Aorta (tissue), 5 donors: ENCODE measurements at regions not wholly inside any gene's neighbourhood (a gene's known extent, or its start where the extent isn't known, plus 50 kb on each side); places are given as distances from the start of the nearest gene placed in this dataset.
A peak's percentile ranks its signal among the peaks of the same experiment; 100 is the strongest.
"Not testable (repeated sequence)": the region's sequence is repeated elsewhere in the genome, so short reads cannot be mapped to it uniquely, and the experiment has no call there.

Experiments used
- ATAC-seq: fragments of 200-7000 bp; cut with Tn5 transposase; one replicate; pipeline ENCODE4 v1.9.1; 2022; ENCODE audit warnings: moderate library complexity; ENCODE audit not compliant: low FRiP score
- DNase-seq, 2 donors: peaks; one replicate each; pipeline ENCODE4 v3.0.0-alpha.2; 2020
- H3K27ac ChIP-seq, 2 donors: one replicate each; pipeline ENCODE4 v1.5.1; 2013; ENCODE audit warnings: low read length in 2 of 2, mild to moderate bottlenecking in 2 of 2, moderate library complexity in 2 of 2, control low read depth in 1 of 2, inconsistent platforms in 1 of 2, low read depth in 1 of 2
- H3K27me3 ChIP-seq, 2 donors: one replicate each; pipeline ENCODE4 v1.6.1; 2013; ENCODE audit warnings: control low read depth in 1 of 2, low read length in 1 of 2, mild to moderate bottlenecking in 1 of 2, moderate library complexity in 1 of 2; ENCODE audit not compliant: insufficient read depth in 2 of 2, control insufficient read depth in 1 of 2
- H3K36me3 ChIP-seq, 2 donors: one replicate each; pipeline ENCODE4 v1.6.1; 2013; ENCODE audit warnings: control low read depth in 1 of 2, low read length in 1 of 2, mild to moderate bottlenecking in 1 of 2; ENCODE audit not compliant: insufficient read depth in 2 of 2, control insufficient read depth in 1 of 2
- H3K4me1 ChIP-seq, 2 donors: one replicate each; pipeline ENCODE4 v1.6.1; 2013; ENCODE audit warnings: low read length in 2 of 2, control low read depth in 1 of 2, mild to moderate bottlenecking in 1 of 2, moderate library complexity in 1 of 2; ENCODE audit not compliant: insufficient read depth in 2 of 2, control insufficient read depth in 1 of 2
- H3K4me3 ChIP-seq, 2 donors: one replicate each; pipeline ENCODE4 v1.5.1; 2013; ENCODE audit warnings: low read length in 2 of 2, control low read depth in 1 of 2, mild to moderate bottlenecking in 1 of 2
- H3K9me3 ChIP-seq: one replicate; pipeline ENCODE4 v1.6.1; 2013; ENCODE audit warnings: mild to moderate bottlenecking, low read length; ENCODE audit not compliant: control insufficient read depth
- WGBS, 2 donors: extraction: QIAGEN DNeasy Blood & Tissue Kit; methylation state at CpG; one replicate each; pipeline ENCODE4 v1.1.7; 2013; 5-methylcytosine and 5-hydroxymethylcytosine counted together
- intact Hi-C, 2 donors: fragments of 100-400 bp; cut with DNase I; formaldehyde crosslinking; loops; one replicate each; pipeline versions ENCODE4 v1.14.2 to v1.15.0; 2022
- donor health status: healthy with polysubstance abuse.
- donor health status: Bipolar disorder and iron deficiency.
- donor health status: DM: no; HTN: no; CAD: no.
- donor health status: DM: no; HTN: no; CAD: no.
- donor health status: DM: yes; HTN: yes; CAD: no.

DNA sequence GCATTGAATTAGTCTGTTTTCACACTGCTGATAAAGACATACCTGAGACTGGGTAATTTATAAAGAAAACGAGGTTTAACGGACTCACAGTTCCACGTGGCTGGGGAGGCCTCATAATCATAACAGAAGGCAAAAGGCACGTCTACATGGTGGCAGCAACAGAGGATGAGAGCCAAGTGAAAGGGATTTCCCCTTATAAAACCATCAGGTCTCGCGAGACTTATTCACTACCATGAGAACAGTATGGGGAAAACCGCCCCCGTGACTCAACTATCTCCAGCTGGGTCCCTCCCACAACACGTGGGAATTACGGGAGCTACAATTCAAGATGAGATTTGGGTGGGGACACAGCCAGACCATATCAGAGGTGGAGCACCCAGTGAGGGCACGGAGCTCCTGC, 442.0 kb upstream of the MYT1L start:
- H3K36me3 ChIP-seq, H3K27me3 ChIP-seq, intact Hi-C loops, ATAC-seq, DNase-seq, H3K4me3 ChIP-seq, H3K27ac ChIP-seq, H3K9me3 ChIP-seq, H3K4me1 ChIP-seq: not testable (repeated sequence)
- 83 to 86% methylated on average over 11 of the region's 11 CpGs for WGBS, 2 donors

DNA sequence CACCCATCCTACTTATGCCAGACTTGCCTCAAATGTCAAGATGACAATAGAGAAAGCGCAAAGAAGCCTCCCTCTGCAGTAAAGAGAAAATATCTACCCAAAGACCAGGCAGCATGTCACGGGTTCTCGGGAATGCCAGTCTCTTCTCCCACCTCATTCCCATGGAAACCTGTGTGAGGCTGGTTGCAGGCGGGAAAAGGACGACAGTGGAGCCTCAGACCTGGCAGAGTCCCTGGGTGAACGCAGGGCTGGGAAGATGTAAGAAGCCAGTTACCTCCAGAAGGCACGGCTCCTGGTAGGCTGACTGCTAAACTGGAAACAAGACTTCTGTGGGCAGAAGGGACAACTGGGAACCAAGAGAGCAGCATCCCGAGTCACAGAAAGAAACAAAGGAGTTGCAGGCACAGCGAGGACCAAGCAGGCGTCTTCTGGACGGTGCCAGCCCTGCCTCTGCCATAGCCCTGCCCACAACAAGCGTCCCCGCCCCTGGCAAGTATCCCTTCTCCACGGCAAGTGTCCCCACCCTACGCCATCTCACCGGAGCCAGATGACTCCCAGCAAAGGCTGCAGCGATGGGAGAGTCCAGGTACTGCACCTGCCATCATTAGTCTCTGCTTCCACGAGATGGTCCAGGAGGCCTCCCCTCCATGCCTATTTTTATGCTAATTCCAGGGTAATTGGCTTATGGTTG, 440.8 kb upstream of the MYT1L start:
- no peak for ATAC-seq
- intact Hi-C loops = no loop called here
- Histone ChIP-seq H3K4me1 (no peaks in the 10 kb centered on the region), H3K9me3 (no peaks in the 10 kb centered on the region), H3K4me3 (no peak overlapping the region), H3K27me3 (no peaks in the 10 kb centered on the region), H3K27ac (no peak overlapping the region), H3K36me3 (no peaks in the 10 kb centered on the region)
- no peak for DNase-seq
- WGBS, 2 donors = 86 to 88% methylated on average over 18 of the region's 18 CpGs

DNA sequence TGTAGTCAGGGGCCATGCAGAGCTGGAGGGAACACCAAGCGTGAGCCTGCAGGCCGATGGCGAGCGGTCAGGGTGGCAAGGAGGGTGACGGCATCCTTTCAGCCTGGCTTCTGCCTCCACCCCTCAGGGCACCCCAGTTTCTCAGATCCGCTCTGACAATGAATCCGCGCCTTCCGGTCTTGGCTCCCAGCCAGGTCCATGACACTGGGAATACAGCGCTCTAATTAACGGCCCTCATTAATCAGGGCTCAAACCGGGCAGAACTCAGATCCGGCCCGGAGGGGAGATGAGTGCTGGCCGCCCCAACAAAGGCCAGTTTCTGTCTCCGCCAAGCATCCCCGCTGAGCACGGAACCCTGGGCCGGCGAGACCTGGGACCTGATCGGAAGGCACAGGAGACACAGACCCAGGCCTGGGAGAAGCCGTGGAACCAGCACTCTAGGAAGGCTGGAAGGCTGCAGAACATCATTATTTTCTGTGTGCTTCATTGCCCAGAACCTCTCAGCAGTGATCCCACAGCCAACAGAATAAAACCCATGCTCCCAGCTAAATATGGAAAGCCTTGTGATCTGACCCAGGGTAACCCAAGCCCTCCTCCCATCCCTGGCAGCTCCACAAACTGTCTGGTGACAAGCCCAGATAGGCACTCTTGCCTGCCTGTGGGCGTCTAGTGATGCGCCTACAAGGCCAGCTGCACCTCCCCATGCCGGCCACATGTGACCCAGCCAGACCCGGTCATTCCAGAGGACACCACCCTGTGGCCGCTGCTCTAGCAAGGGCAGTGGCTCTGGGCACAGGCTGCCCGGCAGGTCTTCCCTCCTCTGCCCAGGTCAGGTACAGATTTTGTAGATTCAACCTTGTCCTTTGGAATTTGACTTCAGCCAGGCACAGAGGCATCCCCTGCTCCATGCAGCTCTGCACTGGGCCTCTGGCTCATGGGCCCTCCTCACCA, 438.7 kb upstream of the MYT1L start:
- no peak overlapping the region for H3K27ac ChIP-seq
- no peaks in the 10 kb centered on the region for H3K27me3 ChIP-seq
- 31 to 37% methylated on average over 27 to 28 of the region's 28 CpGs for WGBS, 2 donors
- intact Hi-C loops = no loop called here
- H3K36me3 ChIP-seq = no peaks in the 10 kb centered on the region
- H3K4me1 ChIP-seq = no peaks in the 10 kb centered on the region
- H3K4me3 ChIP-seq = no peak overlapping the region
- H3K9me3 ChIP-seq = no peaks in the 10 kb centered on the region
- no peak for DNase-seq
- ATAC-seq = peak; percentile 69

- no peak for DNase-seq
- H3K36me3 ChIP-seq = no peaks in the 10 kb centered on the region
- WGBS, 2 donors = 96 to 97% methylated on average over 5 of the region's 6 CpGs
These were observed 437.4 kb upstream of the MYT1L start for GRCh38 chr2:2768476-2768875.

GRCh38 chr2:2767837-2768236, 436.8 kb upstream of the MYT1L start:
- Histone ChIP-seq H3K27ac (no peak overlapping the region), H3K36me3 (no peaks in the 10 kb centered on the region), H3K9me3 (no peaks in the 10 kb centered on the region), H3K27me3 (no peaks in the 10 kb centered on the region), H3K4me3 (no peak overlapping the region), H3K4me1 (no peaks in the 10 kb centered on the region)
- DNase-seq = no peak
- WGBS, 2 donors = 80% methylated on average over 9 of the region's 9 CpGs
- intact Hi-C loops = no loop called here
- no peak for ATAC-seq

More at GRCh38 chr2:2768476-2768875, 437.4 kb upstream of the MYT1L start:
- Histone ChIP-seq H3K27ac (no peak overlapping the region), H3K9me3 (no peaks in the 10 kb centered on the region), H3K4me3 (no peak overlapping the region), H3K27me3 (no peaks in the 10 kb centered on the region), H3K4me1 (no peaks in the 10 kb centered on the region)
- intact Hi-C loops = no loop called here
- ATAC-seq = no peak

DNA sequence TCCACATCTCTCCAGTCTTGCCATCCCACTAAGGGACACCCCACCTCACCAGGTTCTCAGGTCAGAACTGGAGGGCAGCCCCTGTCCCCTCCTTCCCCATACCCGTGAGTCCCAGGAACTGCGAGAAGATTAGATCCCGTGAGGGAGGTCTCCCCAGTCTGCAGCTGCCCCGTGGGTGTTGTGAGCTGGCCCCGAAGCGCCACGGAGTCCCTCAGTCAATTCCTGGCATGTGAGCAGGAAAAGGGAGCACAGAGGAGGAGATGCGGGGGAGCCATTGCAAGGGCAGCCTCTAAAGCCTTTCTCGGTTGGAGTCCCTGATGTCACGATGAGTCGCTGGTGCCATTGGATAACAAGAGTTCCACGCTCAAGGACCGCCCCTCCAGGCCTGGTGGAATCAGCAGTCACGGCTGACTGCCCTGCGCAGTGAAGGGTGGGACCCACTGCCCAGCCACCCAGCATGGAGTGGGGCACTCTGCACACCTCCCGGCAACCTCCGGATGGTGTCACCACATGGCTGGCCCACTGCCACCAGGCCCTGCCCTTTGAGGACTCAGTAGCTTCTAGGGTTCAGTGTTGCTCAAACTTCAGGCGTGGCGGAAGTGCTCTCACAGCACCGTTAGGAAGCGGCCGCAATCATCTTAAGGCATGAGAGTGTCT, 434.9 kb upstream of the MYT1L start:
- Histone ChIP-seq H3K4me3 (no peak overlapping the region), H3K27me3 (no peaks in the 10 kb centered on the region), H3K4me1 (no peaks in the 10 kb centered on the region), H3K27ac (no peak overlapping the region), H3K36me3 (no peaks in the 10 kb centered on the region), H3K9me3 (no peaks in the 10 kb centered on the region)
- WGBS, 2 donors = 91 to 92% methylated on average over 22 of the region's 22 CpGs
- ATAC-seq (no peak), DNase-seq (no peak)
- intact Hi-C loops = no loop called here

DNA sequence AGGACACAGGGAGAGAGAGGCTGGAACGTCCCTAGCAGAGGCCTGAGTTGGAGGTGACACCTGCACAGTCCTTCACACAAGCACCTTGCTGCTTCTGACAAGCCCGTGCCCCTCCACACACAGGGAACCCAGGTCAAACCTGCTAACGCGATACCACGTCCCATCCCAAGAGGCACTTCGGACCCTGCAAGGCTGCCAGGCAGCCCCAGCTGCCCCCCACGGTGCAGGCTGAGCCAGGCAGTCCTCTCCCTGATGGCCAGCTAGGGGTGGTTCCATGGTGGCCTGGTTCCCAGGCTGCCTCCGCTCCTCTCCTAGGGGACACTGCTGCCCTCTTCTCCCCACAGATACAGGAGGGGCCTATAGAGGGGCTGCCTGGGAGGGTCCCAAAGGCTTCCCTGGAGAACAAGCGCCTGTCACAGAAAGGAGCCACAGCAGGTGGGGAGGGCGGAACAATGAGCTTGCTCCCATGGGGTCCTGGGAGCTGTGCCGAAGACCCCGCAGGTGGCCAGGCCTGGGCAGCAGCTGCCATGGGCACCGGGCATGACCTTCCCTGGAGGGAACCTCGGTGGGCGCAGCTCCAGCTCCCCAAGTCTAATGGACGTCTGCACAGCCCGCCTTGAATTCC, 434.2 kb upstream of the MYT1L start:
- intact Hi-C loops = no loop called here
- 86 to 89% methylated on average over 17 of the region's 17 CpGs for WGBS, 2 donors
- Histone ChIP-seq H3K27me3 (no peaks in the 10 kb centered on the region), H3K9me3 (peaks cover 2% of the 10 kb centered on the region), H3K4me3 (no peak overlapping the region), H3K27ac (no peak overlapping the region), H3K36me3 (no peaks in the 10 kb centered on the region), H3K4me1 (no peaks in the 10 kb centered on the region)
- ATAC-seq (no peak), DNase-seq (no peak)

- intact Hi-C loops = no loop called here
- H3K27me3 ChIP-seq = no peaks in the 10 kb centered on the region
- H3K27ac ChIP-seq = no peak overlapping the region
- no peaks in the 10 kb centered on the region for H3K36me3 ChIP-seq
- 94 to 95% methylated on average over 18 of the region's 18 CpGs for WGBS, 2 donors
- ATAC-seq (no peak), DNase-seq (no peak)
- H3K9me3 ChIP-seq = peaks cover 2% of the 10 kb centered on the region
- H3K4me3 ChIP-seq = no peak overlapping the region
- no peaks in the 10 kb centered on the region for H3K4me1 ChIP-seq
These were observed 433.7 kb upstream of the MYT1L start for GRCh38 chr2:2764739-2765138.
